OCI-LY1 (cell line): ENCODE measurements at regions not wholly inside any gene's neighbourhood (a gene's known extent, or its start where the extent isn't known, plus 50 kb on each side); places are given as distances from the start of the nearest gene placed in this dataset.

Experiments used
- H2AFZ ChIP-seq: fragments of 200-600 bp; sonication (generic), shearing (Covaris generic); 2 replicates; pipeline ENCODE4 v1.6.0; 2014; ENCODE audit warnings: antibody characterized with exemption, mild to moderate bottlenecking, low read length
- H3F3A ChIP-seq: fragments of 200-600 bp; sonication (generic), shearing (Covaris generic); 2 replicates; pipeline ENCODE4 v1.6.0; 2014; ENCODE audit warnings: mild to moderate bottlenecking, antibody characterized with exemption, low read length, moderate library complexity; ENCODE audit not compliant: insufficient read depth
- H3K27ac ChIP-seq: fragments of 200-600 bp; sonication (generic); 2 replicates; pipeline ENCODE4 v1.5.1; 2014; ENCODE audit warnings: low read length, mixed run types, mild to moderate bottlenecking, low read depth; ENCODE audit not compliant: poor library complexity, severe bottlenecking
- H3K27me3 ChIP-seq: fragments of 200-600 bp; sonication (generic); 2 replicates; pipeline ENCODE4 v1.6.0; 2014; ENCODE audit warnings: antibody characterized with exemption, mild to moderate bottlenecking, low read length, moderate library complexity; ENCODE audit not compliant: insufficient read depth
- H3K36me3 ChIP-seq: fragments of 200-600 bp; sonication (generic); 2 replicates; pipeline ENCODE4 v1.6.1; 2014; ENCODE audit warnings: mild to moderate bottlenecking, antibody characterized with exemption, low read length, moderate library complexity, mixed read lengths; ENCODE audit not compliant: insufficient read depth
- H3K4me1 ChIP-seq: fragments of 200-600 bp; sonication (generic); 2 replicates; pipeline ENCODE4 v1.5.1; 2014; ENCODE audit warnings: mild to moderate bottlenecking, low read length, moderate library complexity; ENCODE audit not compliant: insufficient read depth, severe bottlenecking
- H3K4me2 ChIP-seq: fragments of 200-600 bp; sonication (generic), shearing (Covaris generic); 2 replicates; pipeline ENCODE4 v1.6.1; 2014; ENCODE audit warnings: low read length
- H3K4me3 ChIP-seq: fragments of 200-600 bp; sonication (generic); 2 replicates; pipeline ENCODE4 v1.5.1; 2014; ENCODE audit warnings: low read length, low read depth, mild to moderate bottlenecking, mixed read lengths; ENCODE audit not compliant: poor library complexity, severe bottlenecking
- H3K79me2 ChIP-seq: fragments of 200-600 bp; shearing (Covaris generic); 2 replicates; pipeline ENCODE4 v1.6.1; 2016; ENCODE audit warnings: mixed run types, low read length, mixed read lengths; ENCODE audit not compliant: insufficient read depth
- H3K9ac ChIP-seq: fragments of 200-600 bp; sonication (generic), shearing (Covaris generic); 2 replicates; pipeline ENCODE4 v1.6.1; 2014; ENCODE audit warnings: mild to moderate bottlenecking, low read length, mixed read lengths
- H3K9me2 ChIP-seq: fragments of 200-600 bp; sonication (generic), shearing (Covaris generic); 2 replicates; pipeline ENCODE4 v1.6.1; 2014; ENCODE audit warnings: low read depth, mild to moderate bottlenecking, low read length, mixed read lengths
- H3K9me3 ChIP-seq: fragments of 200-600 bp; shearing (Covaris generic); 2 replicates; pipeline ENCODE4 v1.6.1; 2014; ENCODE audit warnings: low read length, mixed read lengths
- H4K20me1 ChIP-seq: fragments of 200-600 bp; sonication (generic), shearing (Covaris generic); 2 replicates; pipeline ENCODE4 v1.6.0; 2016; ENCODE audit warnings: mild to moderate bottlenecking, low read length; ENCODE audit not compliant: insufficient read depth
- EZH2 ChIP-seq: fragments of 200-600 bp; sonication (generic), shearing (Covaris generic); IDR thresholded peaks from 2 replicates; pipeline ENCODE4 v1.8.0; 2017; ENCODE audit warnings: borderline replicate concordance, mixed run types, mild to moderate bottlenecking, antibody characterized with exemption, low read length, moderate library complexity, mixed read lengths
- TF ChIP-seq, protein P1 (sequence below): fragments of 200-600 bp; sonication (generic), shearing (Covaris generic); IDR thresholded peaks from 2 replicates; pipeline ENCODE4 v1.5.1; 2017; ENCODE audit warnings: mild to moderate bottlenecking, antibody characterized with exemption, low read length, moderate library complexity, mixed read lengths

- no peaks in the 10 kb centered on the region for H3K9me2 ChIP-seq
- no peak overlapping the region for H3K4me3 ChIP-seq
- H3K36me3 ChIP-seq, result no peaks in the 10 kb centered on the region
- H3K27me3 ChIP-seq, result no peaks in the 10 kb centered on the region
- H3K4me2 ChIP-seq, result no peak overlapping the region
- H2AFZ ChIP-seq, result no peak overlapping the region
- no peaks in the 10 kb centered on the region for H3K79me2 ChIP-seq
- no peaks in the 10 kb centered on the region for H3K4me1 ChIP-seq
- no peak overlapping the region for H3K27ac ChIP-seq
- no peaks in the 10 kb centered on the region for H3F3A ChIP-seq
- H4K20me1 ChIP-seq, result no peaks in the 10 kb centered on the region
- H3K9me3 ChIP-seq, result no peaks in the 10 kb centered on the region
- TF ChIP-seq, protein P1, sequence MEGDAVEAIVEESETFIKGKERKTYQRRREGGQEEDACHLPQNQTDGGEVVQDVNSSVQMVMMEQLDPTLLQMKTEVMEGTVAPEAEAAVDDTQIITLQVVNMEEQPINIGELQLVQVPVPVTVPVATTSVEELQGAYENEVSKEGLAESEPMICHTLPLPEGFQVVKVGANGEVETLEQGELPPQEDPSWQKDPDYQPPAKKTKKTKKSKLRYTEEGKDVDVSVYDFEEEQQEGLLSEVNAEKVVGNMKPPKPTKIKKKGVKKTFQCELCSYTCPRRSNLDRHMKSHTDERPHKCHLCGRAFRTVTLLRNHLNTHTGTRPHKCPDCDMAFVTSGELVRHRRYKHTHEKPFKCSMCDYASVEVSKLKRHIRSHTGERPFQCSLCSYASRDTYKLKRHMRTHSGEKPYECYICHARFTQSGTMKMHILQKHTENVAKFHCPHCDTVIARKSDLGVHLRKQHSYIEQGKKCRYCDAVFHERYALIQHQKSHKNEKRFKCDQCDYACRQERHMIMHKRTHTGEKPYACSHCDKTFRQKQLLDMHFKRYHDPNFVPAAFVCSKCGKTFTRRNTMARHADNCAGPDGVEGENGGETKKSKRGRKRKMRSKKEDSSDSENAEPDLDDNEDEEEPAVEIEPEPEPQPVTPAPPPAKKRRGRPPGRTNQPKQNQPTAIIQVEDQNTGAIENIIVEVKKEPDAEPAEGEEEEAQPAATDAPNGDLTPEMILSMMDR, result no peak
- no peak for TF ChIP-seq EZH2
- no peak overlapping the region for H3K9ac ChIP-seq
These were observed 498.1 kb upstream of the FSTL5 start for GRCh38 chr4:162661913-162662312.

- no peaks in the 10 kb centered on the region for H4K20me1 ChIP-seq
These were observed 495.9 kb upstream of the FSTL5 start for GRCh38 chr4:162659716-162660115.

DNA sequence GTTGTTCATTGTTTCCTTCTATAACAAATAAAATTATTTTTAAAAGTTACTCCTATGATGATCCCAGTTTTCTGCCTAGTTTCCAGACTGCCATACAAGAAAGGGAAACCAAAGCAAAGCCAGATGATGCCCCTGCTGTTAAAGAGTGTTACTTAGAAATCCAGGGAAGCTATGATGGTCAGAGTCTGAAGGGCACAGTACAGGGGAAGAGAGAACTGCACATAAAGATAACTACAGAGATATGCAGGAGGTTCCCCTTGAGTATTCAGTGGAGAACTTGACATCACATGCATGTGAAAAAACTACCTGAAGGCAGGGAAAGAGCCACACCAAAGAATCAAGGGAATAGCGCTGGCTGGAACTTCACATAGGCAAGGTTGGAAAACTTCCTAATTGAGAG lies 494.2 kb upstream of the FSTL5 start:
- Histone ChIP-seq H3K4me2 (no peak overlapping the region), H3K27ac (no peak overlapping the region), H4K20me1 (no peaks in the 10 kb centered on the region), H3K36me3 (no peaks in the 10 kb centered on the region), H3K27me3 (no peaks in the 10 kb centered on the region), H2AFZ (no peak overlapping the region), H3K4me1 (no peaks in the 10 kb centered on the region), H3K4me3 (no peak overlapping the region), H3K79me2 (no peaks in the 10 kb centered on the region), H3K9me2 (no peaks in the 10 kb centered on the region), H3F3A (no peaks in the 10 kb centered on the region), H3K9ac (no peak overlapping the region), H3K9me3 (no peaks in the 10 kb centered on the region)
- no peak for TF ChIP-seq EZH2
- TF ChIP-seq, protein P1, result no peak

More at GRCh38 chr4:162659716-162660115, 495.9 kb upstream of the FSTL5 start:
- H3F3A ChIP-seq, result no peaks in the 10 kb centered on the region
- H3K4me2 ChIP-seq, result no peak overlapping the region
- H3K9me3 ChIP-seq, result no peaks in the 10 kb centered on the region
- no peaks in the 10 kb centered on the region for H3K4me1 ChIP-seq
- H3K36me3 ChIP-seq, result no peaks in the 10 kb centered on the region
- TF ChIP-seq EZH2, result no peak
- TF ChIP-seq, protein P1, result no peak
- H3K9me2 ChIP-seq, result no peaks in the 10 kb centered on the region
- H3K27ac ChIP-seq, result no peak overlapping the region
- H2AFZ ChIP-seq, result no peak overlapping the region
- H3K4me3 ChIP-seq, result no peak overlapping the region
- H3K9ac ChIP-seq, result no peak overlapping the region
- H3K27me3 ChIP-seq, result no peaks in the 10 kb centered on the region
- no peaks in the 10 kb centered on the region for H3K79me2 ChIP-seq
